IPS-NIHi7 (cell line): ENCODE measurements at regions not wholly inside any gene's neighbourhood (a gene's known extent, or its start where the extent isn't known, plus 50 kb on each side); places are given as distances from the start of the nearest gene placed in this dataset.
"Not testable (repeated sequence)": the region's sequence is repeated elsewhere in the genome, so short reads cannot be mapped to it uniquely, and the experiment has no call there.

Source experiments
- DNase-seq: peaks from one replicate; pipeline ENCODE4 v3.0.0; 2012; ENCODE audit warnings: mixed read lengths; ENCODE audit errors: extremely low spot score

- DNase-seq = no peak
These were observed 1009.7 kb upstream of the CELF2 start for GRCh38 chr10:10007957-10008356.

- no peak for DNase-seq
These were observed 1007.3 kb upstream of the CELF2 start for GRCh38 chr10:10010397-10010796.

GRCh38 chr10:10014846-10015245 is 1002.8 kb upstream of the CELF2 start:
- no peak for DNase-seq

GRCh38 chr10:10017716-10018115 is 1000.0 kb upstream of the CELF2 start:
- DNase-seq = no peak

- DNase-seq = no peak
These were observed 996.7 kb upstream of the CELF2 start for GRCh38 chr10:10020945-10021344.

- DNase-seq = no peak
These were observed 984.7 kb upstream of the CELF2 start for GRCh38 chr10:10032991-10033390.

- DNase-seq = no peak
These were observed 979.3 kb upstream of the CELF2 start for GRCh38 chr10:10038348-10038747.

GRCh38 chr10:10039595-10039994 is 978.1 kb upstream of the CELF2 start:
- no peak for DNase-seq

- no peak for DNase-seq
These were observed 974.6 kb upstream of the CELF2 start for GRCh38 chr10:10043083-10043482.

GRCh38 chr10:10044922-10045764 is 972.5 kb upstream of the CELF2 start:
- DNase-seq = no peak

GRCh38 chr10:10045765-10046028 is 972.0 kb upstream of the CELF2 start:
- no peak for DNase-seq

- DNase-seq = no peak
These were observed 970.2 kb upstream of the CELF2 start for GRCh38 chr10:10047426-10047825.

- no peak for DNase-seq
These were observed 964.6 kb upstream of the CELF2 start for GRCh38 chr10:10053051-10053450.

GRCh38 chr10:10054466-10054865 is 963.2 kb upstream of the CELF2 start:
- DNase-seq = no peak

GRCh38 chr10:10055656-10056442 is 961.8 kb upstream of the CELF2 start:
- no peak for DNase-seq

- peak; percentile 38 for DNase-seq
These were observed 960.7 kb upstream of the CELF2 start for GRCh38 chr10:10056961-10057360.

GRCh38 chr10:10067644-10068043 is 950.0 kb upstream of the CELF2 start:
- DNase-seq = no peak

- DNase-seq = not testable (repeated sequence)
These were observed 942.8 kb upstream of the CELF2 start for GRCh38 chr10:10074847-10075246.

GRCh38 chr10:10078446-10078845 is 939.2 kb upstream of the CELF2 start:
- no peak for DNase-seq

GRCh38 chr10:10092581-10092980 is 925.1 kb upstream of the CELF2 start:
- DNase-seq = peak; percentile 17

- DNase-seq = no peak
These were observed 924.7 kb upstream of the CELF2 start for GRCh38 chr10:10093021-10093420.

GRCh38 chr10:10094691-10095090 is 923.0 kb upstream of the CELF2 start:
- no peak for DNase-seq

- DNase-seq = no peak
These were observed 921.4 kb upstream of the CELF2 start for GRCh38 chr10:10096296-10096695.
